GM03348 (cell line): ENCODE measurements at regions not wholly inside any gene's neighbourhood (a gene's known extent, or its start where the extent isn't known, plus 50 kb on each side); places are given as distances from the start of the nearest gene placed in this dataset.
A peak's percentile ranks its signal among the peaks of the same experiment; 100 is the strongest.
"Not testable (repeated sequence)": the region's sequence is repeated elsewhere in the genome, so short reads cannot be mapped to it uniquely, and the experiment has no call there.

Source experiments
- DNase-seq: peaks from one replicate; pipeline ENCODE4 v3.0.0; 2012; ENCODE audit warnings: low spot score

DNA sequence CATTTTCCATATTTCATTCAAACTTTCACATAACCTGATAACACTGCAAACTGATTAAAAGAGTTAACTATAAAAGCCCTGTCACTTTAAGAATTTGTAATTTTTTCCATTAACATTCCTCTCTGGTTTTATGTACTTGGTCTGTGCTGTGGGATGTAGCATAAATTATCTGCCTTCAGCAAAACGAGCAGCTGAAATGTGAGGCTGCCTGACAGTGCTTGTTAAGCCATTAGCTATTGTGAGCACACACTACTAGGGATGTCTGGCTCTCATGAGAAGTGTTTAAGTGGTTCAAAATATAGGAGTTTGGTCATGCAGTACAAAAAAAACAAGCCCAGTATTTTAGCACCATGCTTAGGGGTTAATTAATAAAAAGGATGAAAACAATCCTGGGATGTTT lies 63.0 kb downstream of the HOXA1 start:
- peak; percentile 35 for DNase-seq

DNA sequence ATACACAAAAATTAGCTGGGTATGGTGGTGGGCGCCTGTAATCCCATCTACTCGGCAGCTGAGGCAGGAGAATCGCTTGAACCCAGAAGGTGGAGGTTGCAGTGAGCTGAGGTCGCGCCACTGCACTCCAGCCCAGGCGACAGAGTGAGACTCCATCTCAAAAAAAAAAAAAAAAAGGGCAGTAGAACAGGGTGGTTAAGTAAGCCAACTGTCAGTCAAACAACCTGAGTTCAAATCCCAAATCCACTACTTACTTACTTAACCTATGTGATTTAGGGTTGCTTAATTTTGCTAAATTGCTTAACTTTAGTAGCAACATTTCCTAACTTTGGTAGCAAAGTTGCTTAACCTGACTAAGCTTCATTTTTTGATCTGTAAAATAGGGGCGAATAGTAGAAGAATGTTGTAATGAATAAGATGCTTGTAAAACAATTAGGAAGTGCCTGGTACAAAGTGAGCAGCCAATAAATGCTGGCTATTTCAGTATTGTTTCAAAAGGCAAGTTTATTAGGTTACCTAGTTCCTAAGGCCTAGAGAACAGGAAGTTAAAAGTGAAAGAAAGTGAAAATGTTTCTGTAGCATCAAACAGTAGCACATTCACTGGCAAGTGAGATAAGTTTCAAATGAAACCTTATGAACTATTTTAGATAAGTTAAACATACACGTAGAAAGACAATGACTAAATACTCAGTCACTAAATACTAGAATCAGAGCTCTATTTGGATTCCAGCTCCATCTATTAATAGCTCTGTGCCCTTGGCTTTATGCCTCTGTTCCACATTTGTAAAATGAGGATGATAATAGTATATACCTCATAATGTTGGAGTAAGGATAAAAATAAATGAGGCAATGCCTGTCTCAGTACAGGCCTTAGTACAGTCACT lies 64.3 kb downstream of the HOXA1 start:
- peak; percentile 41 for DNase-seq

DNA sequence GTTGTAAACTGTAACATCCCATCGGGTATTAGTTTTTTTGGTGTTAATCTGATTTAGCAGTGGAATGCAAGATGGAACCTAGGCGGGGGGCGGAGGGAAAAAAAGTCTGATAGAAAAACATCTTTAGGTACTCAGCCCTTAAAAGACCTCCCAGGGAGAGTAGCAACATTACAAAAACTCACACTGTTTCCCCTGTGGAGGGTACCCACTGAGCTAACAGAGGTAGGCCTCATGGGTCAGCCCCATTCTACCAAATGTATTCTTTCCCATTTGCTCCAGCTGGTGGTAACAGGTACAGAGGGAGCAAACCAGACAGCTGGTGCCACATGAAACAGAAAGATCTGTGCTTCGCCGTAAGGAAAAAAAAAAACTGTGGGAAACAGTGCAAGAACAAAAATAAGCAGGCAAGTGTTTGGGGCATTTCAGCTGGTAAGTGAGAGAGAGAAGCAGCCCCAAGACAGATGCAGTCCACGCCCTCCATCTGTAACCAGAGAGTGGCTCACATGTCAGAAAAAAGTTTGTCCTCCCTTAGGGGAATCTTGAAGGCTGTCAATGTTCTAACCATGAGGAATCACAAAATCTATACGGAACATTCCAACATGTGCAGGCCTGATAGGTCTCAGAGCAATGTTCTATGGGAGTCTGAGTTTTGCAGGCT lies 65.3 kb downstream of the HOXA1 start:
- no peak for DNase-seq

DNA sequence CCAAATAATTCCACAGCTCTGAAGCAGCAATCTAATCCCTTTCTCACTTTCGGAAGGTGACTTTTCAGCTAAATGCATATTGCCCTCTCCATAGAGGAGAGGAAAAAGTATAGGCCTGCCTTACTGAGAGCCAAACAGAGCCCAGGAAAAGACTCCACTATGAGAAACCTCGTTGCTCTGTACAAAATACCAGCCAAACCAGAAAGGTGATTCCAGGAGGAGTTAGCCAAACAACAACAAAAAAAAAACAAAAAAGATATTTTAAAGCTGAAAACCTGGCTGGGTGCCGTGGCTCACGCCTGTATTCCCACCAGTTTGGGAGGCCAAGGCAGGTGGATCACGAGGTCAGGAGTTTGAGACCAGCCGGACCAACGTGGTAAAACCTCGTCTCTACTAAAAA lies 70.5 kb downstream of the HOXA1 start:
- no peak for DNase-seq

DNA sequence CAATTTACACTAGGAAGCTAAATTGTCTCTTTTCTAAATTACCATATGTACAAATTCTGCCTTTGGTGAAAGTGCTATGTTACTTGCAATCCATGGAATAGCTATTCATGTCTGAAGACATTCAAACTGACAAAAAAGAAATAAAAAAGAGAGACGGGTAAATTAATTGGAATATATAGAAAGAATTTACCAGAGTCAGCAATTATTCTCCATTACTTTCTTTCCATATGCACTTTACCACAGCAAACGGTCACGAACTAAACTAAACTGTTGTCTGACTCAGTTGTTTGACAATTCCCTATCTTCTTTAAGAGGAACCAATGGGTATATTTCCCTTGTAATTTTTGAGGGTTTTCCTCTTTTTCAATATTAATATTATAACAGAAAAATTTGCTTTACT lies 85.7 kb downstream of the HOXA1 start:
- no peak for DNase-seq

DNA sequence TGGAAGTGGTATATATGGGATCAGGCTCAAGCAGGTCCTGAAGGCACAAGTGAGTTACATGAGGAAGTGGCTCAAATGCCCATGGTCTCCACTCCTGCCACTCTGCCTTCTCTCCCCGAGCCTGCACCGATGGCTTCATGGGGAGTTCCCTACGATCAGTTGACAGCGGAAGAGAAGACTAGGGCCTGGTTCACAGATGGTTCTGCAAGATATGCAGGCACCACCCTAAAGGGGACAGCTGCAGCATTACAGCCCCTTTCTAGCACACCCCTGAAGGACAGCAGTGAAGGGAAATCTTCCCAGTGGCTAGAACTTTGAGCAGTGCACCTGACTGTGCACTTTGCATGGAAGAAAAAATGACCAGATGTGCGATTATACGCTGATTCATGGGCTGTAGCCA lies 95.3 kb downstream of the HOXA1 start:
- no peak for DNase-seq

DNA sequence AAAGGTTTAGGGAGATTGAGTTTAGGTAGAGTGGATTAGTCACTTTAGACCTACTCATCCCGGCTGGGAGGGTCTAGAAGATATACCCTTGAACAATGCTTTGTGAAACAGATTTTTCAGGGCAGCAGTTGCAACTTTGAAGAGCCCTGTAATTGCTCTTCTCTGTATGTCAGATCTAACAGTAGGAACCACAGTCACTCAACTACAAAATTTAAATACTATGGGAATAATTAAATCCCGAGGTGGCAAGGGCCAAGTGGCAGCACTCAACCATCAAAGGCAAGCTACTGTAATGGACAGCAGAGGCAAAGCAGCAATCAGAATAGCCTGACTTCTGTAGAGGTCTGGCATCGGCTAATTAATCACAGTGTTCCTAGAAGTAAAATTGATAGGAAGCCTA lies 97.5 kb downstream of the HOXA1 start:
- not testable (repeated sequence) for DNase-seq

DNA sequence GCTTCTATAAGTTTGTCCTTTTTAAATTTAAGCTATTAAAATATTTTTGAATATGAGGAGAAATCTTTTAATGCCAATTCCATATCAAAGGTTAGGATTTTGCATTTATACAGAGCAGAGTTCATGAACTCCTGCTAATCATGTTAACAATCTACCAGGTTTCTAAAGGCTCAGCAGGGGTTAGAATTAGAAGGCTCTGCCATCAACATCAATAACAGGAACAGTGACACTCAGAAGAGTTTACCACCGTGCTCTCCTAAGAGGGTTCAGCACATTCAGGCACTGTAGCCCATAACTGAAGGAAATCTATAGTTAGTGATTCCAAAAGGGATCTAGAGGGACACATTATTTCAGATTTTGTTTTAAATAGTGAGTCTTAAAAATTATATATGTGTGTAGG lies 100.1 kb downstream of the HOXA1 start:
- DNase-seq = no peak

DNA sequence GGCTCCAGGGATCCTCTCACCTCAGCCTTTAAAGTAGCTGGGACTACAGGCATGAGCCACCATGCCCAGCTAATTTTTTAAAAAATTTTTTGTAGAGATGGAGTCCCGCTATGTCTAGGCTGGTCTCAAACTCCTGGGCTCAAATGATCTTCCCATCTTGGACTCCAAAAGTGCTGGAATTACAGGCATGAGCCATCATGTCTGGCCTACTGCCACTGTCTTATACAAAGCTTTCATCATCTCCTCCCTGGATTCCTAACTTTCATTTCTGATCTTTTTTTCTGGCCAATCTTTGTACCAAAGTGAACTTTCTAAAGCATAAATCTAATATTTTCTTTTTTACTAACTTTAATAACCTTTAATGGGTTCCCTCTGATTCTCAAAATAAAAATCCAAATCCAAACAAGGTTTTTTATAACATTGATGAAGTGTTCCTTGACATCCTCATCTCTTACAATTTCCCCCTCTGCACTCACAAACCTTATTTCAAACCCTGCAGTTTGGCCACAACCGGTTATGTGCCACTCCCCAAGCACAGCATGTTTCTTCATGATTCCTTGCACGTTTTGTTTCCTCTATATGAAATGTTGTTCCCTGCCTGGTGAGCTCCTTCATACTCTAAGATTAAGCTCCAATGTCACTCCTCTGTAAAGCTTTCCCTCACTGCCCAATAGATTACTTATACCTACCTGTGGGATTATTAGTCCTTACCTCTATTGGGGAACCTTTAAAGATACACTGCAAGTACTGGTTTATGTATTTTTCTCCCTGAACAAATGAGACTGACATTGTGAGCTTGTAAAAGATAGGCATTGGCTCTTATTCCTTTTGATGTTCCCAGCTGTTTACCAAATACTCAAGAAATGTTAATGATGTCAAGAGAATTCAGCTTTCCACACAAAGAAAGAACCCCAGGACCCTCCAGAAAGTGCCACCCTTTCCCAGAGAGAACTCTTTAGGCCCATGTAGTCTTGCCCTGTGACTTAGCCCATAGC lies 101.7 kb downstream of the HOXA1 start:
- peak; percentile 45 for DNase-seq

DNA sequence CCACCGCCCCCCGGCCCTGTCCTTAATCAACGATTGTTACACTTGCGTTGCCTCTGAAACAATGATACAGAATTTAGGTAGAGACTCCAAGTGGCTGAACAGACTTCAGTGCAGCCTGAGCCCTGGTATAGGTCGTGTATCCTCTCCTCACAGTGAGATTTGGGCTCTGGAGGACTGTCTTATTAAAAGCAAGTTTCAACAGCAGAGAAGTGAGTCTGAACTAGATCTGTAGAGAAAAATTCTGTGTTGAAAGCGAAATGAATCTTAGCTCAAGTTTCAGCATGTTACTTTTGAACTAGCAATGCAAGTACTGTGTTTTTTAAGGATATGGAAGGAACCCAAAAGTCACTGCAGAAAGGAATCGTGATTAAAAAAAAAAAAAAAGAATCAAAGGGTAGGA lies 103.1 kb downstream of the HOXA1 start:
- DNase-seq = no peak

DNA sequence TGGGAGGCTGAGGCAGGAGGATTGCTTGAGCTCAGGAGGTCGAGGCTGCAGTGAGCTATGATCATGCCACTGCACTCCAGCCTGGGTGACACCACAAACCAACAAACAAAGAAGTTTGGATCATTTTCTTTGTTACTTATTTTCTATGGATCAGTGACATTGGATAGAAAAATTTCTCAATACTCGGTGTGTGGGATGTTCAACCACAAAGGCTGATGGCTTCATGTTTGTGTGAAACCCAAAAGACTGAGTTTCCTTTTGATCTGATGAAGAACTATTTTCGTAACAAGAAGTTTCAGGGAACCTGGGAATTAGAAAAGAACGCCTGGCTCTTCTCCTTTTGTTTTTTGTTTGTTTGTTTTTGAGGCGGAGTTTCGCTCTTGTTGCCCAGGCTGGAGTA lies 104.0 kb downstream of the HOXA1 start:
- no peak for DNase-seq

DNA sequence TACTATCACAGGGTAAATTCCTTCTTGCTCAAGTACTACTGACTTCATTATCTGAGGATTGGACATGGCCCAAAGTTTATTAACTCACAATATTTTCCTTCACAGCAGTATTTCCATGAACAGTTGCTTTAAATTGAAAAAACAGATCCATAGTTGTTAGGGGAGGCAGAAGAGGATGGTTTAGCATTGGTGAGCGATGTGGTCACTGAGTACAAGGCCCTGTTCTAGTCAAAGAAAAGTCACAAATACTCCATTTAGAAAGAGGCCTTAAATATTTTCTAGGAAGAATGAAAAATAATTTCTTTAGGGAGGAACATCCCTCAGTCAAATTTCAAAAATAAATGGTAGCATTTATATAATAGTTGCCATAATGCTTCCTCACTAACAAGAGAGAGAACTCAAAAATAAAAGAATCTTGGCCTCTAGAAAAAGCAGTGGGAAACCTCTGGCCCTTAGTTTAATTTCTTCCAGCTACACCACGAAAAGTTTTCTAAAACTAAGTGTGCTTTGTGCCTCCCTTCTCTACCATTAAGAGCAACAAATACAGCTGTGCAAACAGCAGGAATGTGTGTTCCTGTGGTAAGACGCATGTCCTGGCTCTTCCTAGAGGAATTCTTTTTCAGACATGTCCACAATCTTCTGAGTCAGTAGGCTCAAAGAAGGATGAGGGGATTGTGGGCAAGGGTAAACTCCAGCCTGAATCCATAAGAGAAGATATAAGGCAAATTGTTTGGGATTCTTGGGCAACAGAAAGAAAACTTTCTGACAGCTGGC lies 105.7 kb downstream of the HOXA1 start:
- DNase-seq = peak; percentile 40

DNA sequence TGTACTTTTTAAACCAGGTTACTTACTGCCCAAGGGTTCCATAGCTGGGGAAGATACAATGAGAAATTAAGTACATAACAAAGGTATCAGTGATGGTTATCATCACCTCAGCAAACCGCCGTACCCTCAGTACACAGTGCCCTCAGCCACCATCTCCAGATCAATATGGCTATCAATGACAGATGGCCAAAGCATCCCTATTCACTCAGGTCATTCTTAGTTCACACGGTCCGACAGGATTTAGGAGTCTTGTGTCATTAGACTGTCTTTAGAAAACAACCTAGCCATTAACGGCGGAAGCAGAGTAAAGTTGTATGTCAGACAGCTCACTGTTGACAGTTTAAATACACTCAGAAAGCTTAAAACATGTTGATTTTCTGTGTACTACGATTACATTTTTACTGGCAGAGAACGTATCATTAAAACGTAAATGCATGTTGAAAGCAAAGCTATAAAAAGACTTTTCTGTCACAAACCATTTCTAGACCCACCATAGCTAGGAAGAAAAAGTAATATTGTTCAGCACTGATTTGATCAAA lies 106.9 kb downstream of the HOXA1 start:
- no peak for DNase-seq

DNA sequence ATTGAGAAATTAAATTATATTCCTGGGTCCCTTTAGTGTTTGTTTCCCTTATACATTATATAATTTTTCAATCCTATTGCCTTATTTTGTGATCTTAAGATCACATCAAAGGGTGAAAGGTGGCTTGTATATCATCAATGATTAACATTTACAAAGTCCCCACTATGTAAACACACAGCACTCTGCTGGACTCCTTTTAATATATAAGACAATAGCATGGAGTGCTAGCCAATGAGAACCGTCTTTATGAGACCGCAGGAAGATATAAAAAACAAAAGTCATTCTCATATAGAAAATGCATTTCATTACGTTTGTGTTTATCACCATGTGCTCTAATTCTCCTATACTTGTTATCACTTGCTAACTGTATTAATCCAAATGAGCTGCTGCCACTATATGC lies 108.5 kb downstream of the HOXA1 start:
- no peak for DNase-seq

DNA sequence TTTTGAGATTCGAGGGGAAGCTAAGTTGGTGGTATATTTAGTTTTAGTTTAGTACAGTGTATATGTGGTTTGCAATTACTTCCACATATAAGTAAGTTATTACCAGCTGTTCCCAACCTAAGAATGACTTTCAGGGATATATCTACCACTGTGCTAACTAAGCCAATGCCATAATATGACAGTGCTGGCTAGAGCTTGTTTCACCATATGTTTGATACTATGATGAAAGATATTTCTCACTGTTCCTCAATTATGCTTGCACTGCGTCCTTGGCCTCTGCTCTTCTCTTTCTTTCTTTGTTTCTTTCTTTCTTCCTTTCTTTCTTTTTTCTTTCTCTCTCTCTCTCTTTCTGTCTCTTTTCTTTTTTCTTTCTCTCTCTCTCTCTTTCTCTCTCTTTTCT lies 113.8 kb upstream of the SKAP2 start:
- DNase-seq = no peak

DNA sequence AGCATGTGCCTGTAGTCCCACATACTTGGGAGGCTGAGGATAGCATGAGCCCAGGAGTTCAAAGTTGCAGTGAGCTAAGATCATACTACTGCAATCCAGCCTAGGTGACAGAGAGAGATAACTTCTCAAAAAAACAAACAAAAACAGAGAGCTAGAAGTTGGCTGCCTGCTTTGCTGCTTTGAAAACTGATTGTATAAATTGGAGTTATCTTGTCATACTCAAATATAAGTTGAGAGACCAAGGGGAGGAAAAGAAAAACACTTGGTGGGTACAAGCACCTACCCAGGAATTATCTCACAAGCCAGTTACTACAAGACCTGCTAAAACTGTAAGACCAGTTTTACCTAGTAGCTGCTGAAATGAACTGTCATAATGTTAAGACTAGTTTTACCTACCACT lies 112.5 kb upstream of the SKAP2 start:
- DNase-seq = no peak

DNA sequence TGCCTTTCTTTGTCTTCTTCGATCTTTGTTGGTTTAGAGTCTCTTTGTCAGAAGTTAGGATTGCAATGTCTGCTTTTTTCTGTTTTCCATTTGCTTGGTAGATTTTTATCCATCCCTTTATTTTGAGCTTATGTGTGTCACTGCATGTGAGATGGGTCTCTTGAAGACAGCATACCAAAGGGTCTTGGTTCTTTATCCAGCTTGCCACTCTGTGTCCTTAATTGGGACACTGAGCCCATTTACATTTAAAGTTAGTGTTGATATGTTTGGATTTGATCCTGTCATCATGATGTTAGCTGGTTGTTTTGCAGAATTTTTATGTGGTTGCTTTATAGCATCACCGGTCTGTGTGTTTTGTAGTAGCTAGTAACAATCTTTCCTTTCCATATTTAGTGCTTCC lies 107.5 kb upstream of the SKAP2 start:
- not testable (repeated sequence) for DNase-seq

DNA sequence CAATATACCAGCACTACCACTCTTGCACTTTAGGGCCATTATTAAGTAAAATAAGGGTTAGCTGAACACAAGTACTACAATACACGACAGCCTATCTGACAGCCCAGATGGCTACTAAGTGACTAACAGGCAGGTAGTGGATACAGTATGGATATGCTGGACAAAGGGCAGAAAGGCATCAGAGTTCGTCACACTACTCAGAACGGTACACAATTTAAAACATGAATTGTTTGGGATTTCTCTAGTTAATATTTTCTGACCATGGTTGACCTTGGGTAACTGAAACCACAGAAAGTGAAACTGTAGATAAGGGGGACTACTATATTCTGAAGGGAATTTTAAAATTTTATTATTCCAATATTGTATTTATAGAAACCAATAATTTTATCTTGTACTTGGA lies 101.3 kb upstream of the SKAP2 start:
- DNase-seq = no peak

DNA sequence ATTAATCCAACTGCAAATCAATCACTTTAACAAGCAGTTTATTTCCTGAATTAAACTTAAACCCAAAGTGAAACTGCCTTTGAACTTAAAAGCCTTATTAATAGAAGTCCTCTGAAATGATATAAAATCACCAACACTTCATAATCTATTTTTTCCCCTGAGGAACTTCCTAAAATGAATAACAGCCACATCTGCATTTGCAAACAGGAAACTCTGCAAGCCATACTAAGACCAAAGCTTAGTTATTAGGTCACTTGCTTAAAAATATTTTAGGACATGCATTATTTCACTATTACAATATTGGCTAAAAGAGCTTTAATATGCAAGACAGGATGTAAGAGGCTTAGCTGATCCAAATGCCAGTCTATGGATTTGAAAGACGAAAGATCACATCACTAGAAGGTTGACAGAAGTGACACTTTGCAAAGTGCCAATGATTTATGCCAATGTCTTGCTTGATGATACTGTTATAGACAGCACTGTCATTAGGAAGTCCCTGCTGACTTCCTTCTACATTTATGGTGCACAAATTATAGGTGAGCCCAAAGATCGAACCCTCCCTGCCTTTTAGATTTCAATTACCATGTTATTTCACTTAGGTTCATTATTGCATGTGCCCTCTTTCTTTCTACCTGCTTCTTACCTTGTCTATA lies 99.9 kb upstream of the SKAP2 start:
- no peak for DNase-seq

DNA sequence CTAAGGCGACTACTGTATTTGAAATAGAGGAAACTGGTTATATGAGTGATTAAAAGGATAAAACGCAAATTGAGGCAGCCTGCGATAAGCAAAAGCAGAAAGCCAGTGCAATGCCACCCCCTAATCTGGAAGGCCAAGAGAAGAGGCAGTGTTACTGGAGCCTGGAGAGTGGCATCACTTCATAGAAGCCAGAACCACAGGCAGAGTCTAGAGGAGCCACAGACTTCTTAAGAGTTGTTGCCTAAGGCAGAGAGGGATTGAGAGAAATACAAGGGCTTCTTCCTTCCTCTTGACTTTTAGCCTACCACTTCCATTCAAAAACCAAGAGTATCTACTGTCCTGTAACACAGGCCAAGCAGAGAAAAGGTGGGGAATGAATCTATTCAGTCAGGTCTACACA lies 94.9 kb upstream of the SKAP2 start:
- DNase-seq = no peak

DNA sequence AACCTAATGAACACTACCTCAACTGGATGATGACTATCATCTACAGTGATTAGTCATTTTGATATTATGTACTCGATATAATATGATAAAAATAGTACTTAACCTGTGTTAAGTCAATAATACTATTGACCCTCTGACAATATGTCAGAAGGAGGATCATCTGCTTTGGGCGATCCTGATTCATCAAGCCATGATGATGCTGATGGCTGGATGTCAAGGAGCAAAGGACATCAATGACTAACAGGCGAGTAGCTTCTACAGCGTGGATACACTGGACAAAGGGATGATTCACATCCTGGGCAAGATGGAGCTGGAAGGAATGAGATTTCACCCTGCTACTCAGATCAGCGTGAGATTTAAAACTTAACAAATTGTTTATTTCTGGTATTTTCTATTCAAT lies 94.4 kb upstream of the SKAP2 start:
- DNase-seq = peak; percentile 48
